ENCODE measurements at regions not wholly inside any gene's neighbourhood (a gene's known extent, or its start where the extent isn't known, plus 50 kb on each side); places are given as distances from the start of the nearest gene placed in this dataset.

DNA sequence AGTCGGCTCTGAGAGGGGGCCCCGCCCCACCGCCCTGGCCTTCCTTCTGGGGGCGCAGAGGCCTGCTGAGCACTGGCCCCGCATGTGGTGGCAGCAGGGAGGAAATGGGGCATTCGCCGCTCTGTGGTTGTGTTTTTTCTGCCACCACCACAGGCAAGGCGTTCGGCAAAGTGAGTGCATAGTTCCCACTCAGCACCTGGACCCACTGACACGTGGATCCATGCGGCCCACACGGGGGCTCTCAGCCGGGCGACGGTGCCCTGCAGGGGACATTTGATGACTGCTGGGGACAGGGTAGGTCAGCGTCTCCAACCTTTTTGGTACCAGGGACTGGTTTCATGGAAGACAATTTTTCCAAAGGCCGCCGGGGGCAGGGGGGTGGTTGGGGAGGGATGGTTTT is 70.9 kb downstream of the ENGASE start:
- Histone ChIP-seq H3K27ac (no peak overlapping the region), H3K27me3 (replicated peaks in 1 of 7) (peaks cover 0 to 90% (median 34%) of the 10 kb centered on the region in 7 donors), H3K4me3 (no peak overlapping the region), H3K36me3 (no peaks in the 10 kb centered on the region), H3K4me1 (no peaks in the 10 kb centered on the region), H3K9me3 (no peaks in the 10 kb centered on the region)
- DNase-seq, result no peak
- 82 to 88% (median 86%) methylated on average over 13 to 18 of the region's 18 CpGs for WGBS, 5 donors
- TF ChIP-seq, protein P1, sequence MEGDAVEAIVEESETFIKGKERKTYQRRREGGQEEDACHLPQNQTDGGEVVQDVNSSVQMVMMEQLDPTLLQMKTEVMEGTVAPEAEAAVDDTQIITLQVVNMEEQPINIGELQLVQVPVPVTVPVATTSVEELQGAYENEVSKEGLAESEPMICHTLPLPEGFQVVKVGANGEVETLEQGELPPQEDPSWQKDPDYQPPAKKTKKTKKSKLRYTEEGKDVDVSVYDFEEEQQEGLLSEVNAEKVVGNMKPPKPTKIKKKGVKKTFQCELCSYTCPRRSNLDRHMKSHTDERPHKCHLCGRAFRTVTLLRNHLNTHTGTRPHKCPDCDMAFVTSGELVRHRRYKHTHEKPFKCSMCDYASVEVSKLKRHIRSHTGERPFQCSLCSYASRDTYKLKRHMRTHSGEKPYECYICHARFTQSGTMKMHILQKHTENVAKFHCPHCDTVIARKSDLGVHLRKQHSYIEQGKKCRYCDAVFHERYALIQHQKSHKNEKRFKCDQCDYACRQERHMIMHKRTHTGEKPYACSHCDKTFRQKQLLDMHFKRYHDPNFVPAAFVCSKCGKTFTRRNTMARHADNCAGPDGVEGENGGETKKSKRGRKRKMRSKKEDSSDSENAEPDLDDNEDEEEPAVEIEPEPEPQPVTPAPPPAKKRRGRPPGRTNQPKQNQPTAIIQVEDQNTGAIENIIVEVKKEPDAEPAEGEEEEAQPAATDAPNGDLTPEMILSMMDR (IDR thresholded peaks at IDR 0.05 in 8 of 11, conservative IDR thresholded peaks at IDR 0.05 in 3 of 11), result no peak
- TF ChIP-seq POLR2A (IDR thresholded peaks at IDR 0.05) (no peak), POLR2AphosphoS5 (IDR thresholded peaks at IDR 0.05) (no peak)
- intact Hi-C loops (cut with DNase I; ENCODE audit: low total_unique reads), result no loop called here

DNA sequence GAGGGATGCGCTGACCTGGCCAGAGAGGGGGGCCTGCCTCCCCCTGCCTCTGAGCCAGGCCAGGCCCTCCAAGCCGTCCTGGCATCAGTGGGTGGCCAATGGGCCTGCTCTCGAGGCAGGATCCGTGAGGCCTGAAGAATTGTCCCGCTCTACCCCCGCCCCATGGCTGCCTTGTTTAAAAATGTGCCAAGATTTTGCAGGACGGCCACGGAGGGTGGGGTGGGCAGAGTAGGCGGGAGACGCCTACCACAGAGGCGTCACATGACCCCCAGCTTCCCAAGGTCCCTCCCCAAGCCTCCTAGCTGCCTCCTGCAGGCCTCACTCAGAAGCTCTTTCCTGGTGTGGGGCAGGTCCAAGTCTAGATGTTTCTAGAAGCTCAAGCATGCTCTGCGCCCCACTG is 69.5 kb downstream of the ENGASE start:
- WGBS, 5 donors, result 52 to 68% (median 67%) methylated on average over 5 to 12 of the region's 12 CpGs
- intact Hi-C loops (cut with DNase I; ENCODE audit: low total_unique reads), result no loop called here
- no peak for TF ChIP-seq POLR2A (IDR thresholded peaks at IDR 0.05)
- TF ChIP-seq, protein P1 (IDR thresholded peaks at IDR 0.05 in 8 of 11, conservative IDR thresholded peaks at IDR 0.05 in 3 of 11), result no peak
- no peak for TF ChIP-seq POLR2AphosphoS5 (IDR thresholded peaks at IDR 0.05)
- H3K9me3 ChIP-seq, result no peaks in the 10 kb centered on the region
- H3K4me1 ChIP-seq, result no peaks in the 10 kb centered on the region
- no peaks in the 10 kb centered on the region for H3K36me3 ChIP-seq
- H3K27me3 ChIP-seq (replicated peaks in 1 of 7), result peaks cover 0 to 91% (median 33%) of the 10 kb centered on the region in 7 donors
- no peak for DNase-seq
- H3K27ac ChIP-seq, result no peak overlapping the region
- H3K4me3 ChIP-seq, result no peak overlapping the region

DNA sequence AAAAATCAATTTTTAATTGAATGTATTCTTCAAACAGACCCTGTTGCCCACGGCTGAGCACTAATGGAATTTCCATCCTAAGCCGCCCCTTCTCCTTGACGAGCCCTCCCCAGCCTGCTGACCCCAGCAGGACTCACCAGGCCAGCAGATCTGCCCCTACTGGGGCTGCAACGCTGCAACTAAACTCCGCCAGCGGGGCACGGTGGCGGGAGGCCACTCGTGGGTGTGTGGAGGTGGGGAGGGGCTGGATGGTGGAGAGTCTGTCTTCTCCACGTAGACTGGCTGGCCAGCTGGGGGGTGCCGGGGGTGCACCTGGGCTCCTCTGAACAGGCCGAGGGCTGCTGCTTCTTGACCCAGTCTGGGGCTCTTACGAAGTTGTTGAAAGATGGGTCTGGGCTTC is 67.8 kb downstream of the ENGASE start:
- Histone ChIP-seq H3K9me3 (no peaks in the 10 kb centered on the region), H3K36me3 (no peaks in the 10 kb centered on the region), H3K27me3 (replicated peaks in 1 of 7) (peaks cover 0 to 86% (median 26%) of the 10 kb centered on the region in 7 donors), H3K4me1 (peaks cover 0 to 7% (median 0%) of the 10 kb centered on the region in 6 donors), H3K4me3 (no peak overlapping the region), H3K27ac (no peak overlapping the region)
- TF ChIP-seq, protein P1 (IDR thresholded peaks at IDR 0.05 in 8 of 11, conservative IDR thresholded peaks at IDR 0.05 in 3 of 11), result no peak
- TF ChIP-seq POLR2A (IDR thresholded peaks at IDR 0.05) (no peak), POLR2AphosphoS5 (IDR thresholded peaks at IDR 0.05) (no peak)
- intact Hi-C loops (cut with DNase I; ENCODE audit: low total_unique reads), result no loop called here
- 44 to 77% (median 68%) methylated on average over 5 to 13 of the region's 13 CpGs for WGBS, 5 donors
- DNase-seq, result no peak

DNA sequence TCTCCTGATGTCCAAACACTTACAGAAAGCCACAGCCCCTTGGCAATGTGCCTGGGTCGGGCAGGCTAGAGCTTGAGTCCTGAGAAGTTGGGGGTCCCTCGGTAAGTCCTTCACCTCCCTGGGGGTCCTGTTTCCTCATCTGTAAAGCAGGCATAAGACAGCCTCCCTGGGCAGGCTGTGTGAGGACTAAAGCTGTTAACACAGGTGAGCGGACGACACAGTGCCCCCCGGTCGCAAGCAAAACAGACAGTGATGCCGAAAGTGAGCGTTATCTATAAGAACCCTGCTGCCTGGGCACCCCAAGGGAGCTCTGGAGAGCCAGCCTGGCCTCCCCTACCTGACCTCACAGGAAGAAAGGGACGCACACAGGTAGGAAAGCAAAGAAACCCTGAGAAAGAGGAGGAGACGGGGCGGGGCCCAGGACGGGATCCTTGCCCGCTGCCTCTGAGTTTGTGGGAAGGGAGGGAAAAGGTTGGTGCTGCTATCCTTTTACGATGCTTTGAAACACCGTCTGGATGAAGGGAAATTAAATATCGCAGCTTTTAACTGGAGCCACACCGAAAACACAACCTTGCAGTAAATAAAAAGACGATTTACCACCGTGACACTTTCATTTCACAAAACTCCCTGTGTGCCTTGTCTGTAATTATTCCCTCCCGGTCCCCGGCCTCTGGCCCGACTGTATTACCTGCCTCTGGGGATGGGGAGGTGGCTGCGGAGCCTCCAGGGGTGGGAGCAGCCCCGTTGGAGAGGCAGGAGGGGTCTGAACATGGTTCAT is 67.1 kb downstream of the ENGASE start:
- Histone ChIP-seq H3K27me3 (replicated peaks in 1 of 7) (peaks cover 0 to 87% (median 22%) of the 10 kb centered on the region in 7 donors), H3K4me3 (no peak overlapping the region), H3K4me1 (peaks cover 0 to 8% (median 0%) of the 10 kb centered on the region in 6 donors), H3K9me3 (no peaks in the 10 kb centered on the region), H3K36me3 (no peaks in the 10 kb centered on the region), H3K27ac (no peak overlapping the region)
- TF ChIP-seq POLR2A (IDR thresholded peaks at IDR 0.05) (no peak), POLR2AphosphoS5 (IDR thresholded peaks at IDR 0.05) (no peak)
- TF ChIP-seq, protein P1 (IDR thresholded peaks at IDR 0.05 in 8 of 11, conservative IDR thresholded peaks at IDR 0.05 in 3 of 11), result no peak
- intact Hi-C loops (cut with DNase I; ENCODE audit: low total_unique reads), result no loop called here
- 57 to 71% (median 59%) methylated on average over 23 to 24 of the region's 24 CpGs for WGBS, 5 donors
- no peak for DNase-seq
